Tibial nerve (tissue), 4 donors: ENCODE measurements at regions not wholly inside any gene's neighbourhood (a gene's known extent, or its start where the extent isn't known, plus 50 kb on each side); places are given as distances from the start of the nearest gene placed in this dataset. TPM values are rescaled to one million over a fixed set of nuclear protein-coding genes. Genes with fewer than 3 reads are reported as not detected.

Source experiments
- DNase-seq, 2 donors: peaks; one replicate each; pipeline ENCODE4 v3.0.0-alpha.2; 2019; ENCODE audit warnings: low spot score in 2 of 2
- H3K27ac ChIP-seq, 4 donors: fragments of 200-600 bp; sonication (generic) in 3 of 4; one replicate each; pipeline ENCODE4 v1.5.1; 2017 to 2019; ENCODE audit warnings: mild to moderate bottlenecking in 1 of 4
- H3K27me3 ChIP-seq, 2 donors: fragments of 200-600 bp; sonication (generic) in 1 of 2; one replicate each; pipeline versions ENCODE4 v1.5.1 to v1.6.0; 2017 to 2019
- H3K36me3 ChIP-seq, 3 donors: fragments of 200-600 bp; sonication (generic); one replicate each; pipeline ENCODE4 v1.5.1; 2018 to 2019
- H3K4me1 ChIP-seq, 4 donors: fragments of 200-600 bp; sonication (generic) in 3 of 4; one replicate each; pipeline ENCODE4 v1.5.1; 2017 to 2019
- H3K4me3 ChIP-seq, 4 donors: fragments of 200-600 bp; sonication (generic) in 3 of 4; one replicate each; pipeline ENCODE4 v1.5.1; 2017 to 2019; ENCODE audit warnings: mild to moderate bottlenecking in 1 of 4, moderate library complexity in 1 of 4
- H3K9me3 ChIP-seq, 4 donors: fragments of 200-600 bp; sonication (generic) in 3 of 4; one replicate each; pipeline ENCODE4 v1.5.1; 2017 to 2019
- EP300 ChIP-seq, 2 donors: sonication (generic); formaldehyde crosslinking; IDR thresholded peaks; one replicate each; pipeline ENCODE4 v1.6.1; 2017; ENCODE audit warnings: antibody characterized with exemption in 2 of 2, mild to moderate bottlenecking in 1 of 2
- POLR2A ChIP-seq, 2 donors: fragments of 450-650 bp; IDR thresholded peaks; one replicate each; pipeline ENCODE4 v1.6.1; 2017; ENCODE audit warnings: antibody characterized with exemption in 2 of 2, mild to moderate bottlenecking in 2 of 2, moderate library complexity in 2 of 2
- WGBS, 2 donors: methylation state at CpG; one replicate each; pipeline ENCODE4 v1.1.5; 2018; 5-methylcytosine and 5-hydroxymethylcytosine counted together
- small RNA-seq: library from RNA; depleted of rRNA; stranded (forward); fragments of <200 nt; gene quantifications from one replicate; pipeline ENCODE3, GENCODE V24; 2016
- TF ChIP-seq, protein P1 (sequence below), 5 experiments: fragments of 200-600 bp in 3 of 5; fragments of 450-650 bp in 2 of 5; sonication (generic) in 3 of 5; IDR thresholded peaks; one replicate each; pipeline ENCODE4 v1.5.1; 2016 to 2019; ENCODE audit warnings: antibody characterized with exemption in 5 of 5, mild to moderate bottlenecking in 3 of 5, moderate library complexity in 2 of 5

DNA sequence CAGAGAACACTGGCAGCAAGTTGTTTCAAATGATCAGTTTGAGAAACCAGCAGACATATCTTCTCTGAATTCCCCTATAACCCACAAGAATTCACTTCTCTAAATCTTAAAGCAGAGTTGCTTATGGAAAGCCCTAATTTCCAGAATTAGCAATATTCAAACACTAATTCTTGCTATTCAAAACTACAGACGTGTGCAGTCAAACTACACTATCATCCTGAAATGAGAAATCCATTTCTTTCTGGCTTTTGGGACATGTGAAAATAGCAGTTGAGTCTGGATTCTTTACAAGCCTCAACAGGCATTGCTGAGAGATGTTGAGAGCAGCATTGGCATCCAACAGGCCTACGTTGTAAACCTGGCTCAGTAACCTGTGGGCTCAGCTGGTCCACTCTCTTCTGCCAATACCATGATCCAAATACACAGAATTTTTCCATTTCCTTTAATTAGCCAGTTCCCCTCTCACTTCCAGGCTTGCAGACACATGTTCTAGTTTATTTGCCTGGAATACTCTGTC, 74.6 kb upstream of the TMTC1 start:
- no peaks in the 10 kb centered on the region for H3K27me3 ChIP-seq
- TF ChIP-seq EP300 (IDR thresholded peaks at IDR 0.05) = peak in 1 of 2 donors; percentile 13
- TF ChIP-seq, protein P1, sequence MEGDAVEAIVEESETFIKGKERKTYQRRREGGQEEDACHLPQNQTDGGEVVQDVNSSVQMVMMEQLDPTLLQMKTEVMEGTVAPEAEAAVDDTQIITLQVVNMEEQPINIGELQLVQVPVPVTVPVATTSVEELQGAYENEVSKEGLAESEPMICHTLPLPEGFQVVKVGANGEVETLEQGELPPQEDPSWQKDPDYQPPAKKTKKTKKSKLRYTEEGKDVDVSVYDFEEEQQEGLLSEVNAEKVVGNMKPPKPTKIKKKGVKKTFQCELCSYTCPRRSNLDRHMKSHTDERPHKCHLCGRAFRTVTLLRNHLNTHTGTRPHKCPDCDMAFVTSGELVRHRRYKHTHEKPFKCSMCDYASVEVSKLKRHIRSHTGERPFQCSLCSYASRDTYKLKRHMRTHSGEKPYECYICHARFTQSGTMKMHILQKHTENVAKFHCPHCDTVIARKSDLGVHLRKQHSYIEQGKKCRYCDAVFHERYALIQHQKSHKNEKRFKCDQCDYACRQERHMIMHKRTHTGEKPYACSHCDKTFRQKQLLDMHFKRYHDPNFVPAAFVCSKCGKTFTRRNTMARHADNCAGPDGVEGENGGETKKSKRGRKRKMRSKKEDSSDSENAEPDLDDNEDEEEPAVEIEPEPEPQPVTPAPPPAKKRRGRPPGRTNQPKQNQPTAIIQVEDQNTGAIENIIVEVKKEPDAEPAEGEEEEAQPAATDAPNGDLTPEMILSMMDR (IDR thresholded peaks at IDR 0.05) = no peak
- 56 to 59% methylated on average over 2 of the region's 2 CpGs for WGBS, 2 donors
- no peak overlapping the region for H3K4me3 ChIP-seq
- no peaks in the 10 kb centered on the region for H3K4me1 ChIP-seq
- no peak for DNase-seq
- H3K36me3 ChIP-seq = no peaks in the 10 kb centered on the region
- H3K9me3 ChIP-seq = no peaks in the 10 kb centered on the region
- H3K27ac ChIP-seq = no peak overlapping the region

DNA sequence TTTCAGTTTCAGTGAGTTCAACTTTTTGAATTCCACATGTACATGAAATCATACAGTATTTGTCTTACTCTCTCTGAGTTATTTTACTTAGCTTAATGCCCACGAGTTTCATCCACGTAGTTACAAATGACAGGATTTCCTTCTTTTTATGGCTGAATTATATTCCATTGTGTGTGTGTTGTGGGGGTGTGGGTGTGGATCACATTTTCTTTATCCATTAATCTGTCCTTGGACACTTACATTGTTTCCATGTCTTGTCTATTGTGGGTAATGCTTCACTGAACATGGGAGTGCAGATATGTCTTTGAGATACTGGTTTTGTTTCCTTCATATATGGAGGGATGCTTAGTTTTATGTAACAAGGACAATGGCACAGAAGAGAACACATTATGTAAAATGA, 63.5 kb upstream of the TMTC1 start:
- H3K27ac ChIP-seq = no peak overlapping the region
- no peaks in the 10 kb centered on the region for H3K27me3 ChIP-seq
- H3K36me3 ChIP-seq = no peaks in the 10 kb centered on the region
- WGBS, 2 donors = 66 to 72% methylated on average over 2 of the region's 2 CpGs
- H3K9me3 ChIP-seq = peaks cover 0 to 8% (median 0%) of the 10 kb centered on the region in 4 donors
- no peak for DNase-seq
- no peaks in the 10 kb centered on the region for H3K4me1 ChIP-seq
- H3K4me3 ChIP-seq = no peak overlapping the region
- TF ChIP-seq EP300 (IDR thresholded peaks at IDR 0.05) = no peak
- no peak for TF ChIP-seq POLR2A (IDR thresholded peaks at IDR 0.05)
- TF ChIP-seq, protein P1 (IDR thresholded peaks at IDR 0.05) = no peak

DNA sequence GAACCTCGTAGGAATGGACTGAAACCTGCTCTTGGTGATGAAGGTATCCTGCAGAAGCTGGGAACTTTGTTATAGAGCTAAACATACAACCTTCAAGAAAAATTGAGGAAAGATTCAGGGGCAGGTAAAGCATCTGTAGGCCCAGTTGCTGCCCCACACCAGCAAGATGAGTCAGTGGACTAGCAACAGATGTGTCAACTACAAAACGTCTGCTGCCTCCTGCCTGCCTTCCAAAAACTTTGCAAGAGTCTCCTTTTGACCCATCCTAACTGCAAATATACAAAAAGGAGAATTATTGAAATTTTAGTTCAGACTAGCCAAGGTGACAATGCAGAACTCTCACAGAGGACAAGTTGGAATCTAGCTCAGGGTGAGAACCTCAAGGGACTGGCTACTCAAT, 60.9 kb upstream of the TMTC1 start:
- WGBS, 2 donors = 63 to 74% methylated on average over 2 of the region's 2 CpGs
- Histone ChIP-seq H3K27me3 (no peaks in the 10 kb centered on the region), H3K36me3 (no peaks in the 10 kb centered on the region), H3K4me1 (no peaks in the 10 kb centered on the region), H3K27ac (no peak overlapping the region), H3K4me3 (no peak overlapping the region), H3K9me3 (peaks cover 0 to 13% (median 0%) of the 10 kb centered on the region in 4 donors)
- TF ChIP-seq, protein P1 (IDR thresholded peaks at IDR 0.05) = no peak
- TF ChIP-seq POLR2A (IDR thresholded peaks at IDR 0.05) = no peak
- no peak for TF ChIP-seq EP300 (IDR thresholded peaks at IDR 0.05)
- no peak for DNase-seq

DNA sequence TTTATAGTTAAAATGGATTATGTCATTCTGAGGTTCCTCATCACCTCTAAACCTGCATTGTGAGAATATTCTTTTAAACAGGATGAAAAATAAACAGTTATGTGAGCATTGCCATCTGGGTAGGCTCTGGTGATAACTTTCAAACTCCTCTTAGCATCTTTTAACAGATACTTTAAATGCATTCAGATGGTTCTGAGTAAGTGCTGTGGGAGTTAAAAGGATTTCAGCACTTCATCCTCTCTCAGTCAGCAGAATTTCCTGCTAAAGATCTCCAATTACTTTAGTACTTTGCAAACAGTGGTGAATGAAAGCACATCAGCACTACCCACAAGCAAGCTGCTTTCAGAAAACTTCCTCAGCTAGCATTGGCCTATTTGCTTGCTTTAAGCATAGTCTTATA, 59.3 kb upstream of the TMTC1 start:
- TF ChIP-seq POLR2A (IDR thresholded peaks at IDR 0.05) = no peak
- TF ChIP-seq, protein P1 (IDR thresholded peaks at IDR 0.05) = no peak
- no peak for TF ChIP-seq EP300 (IDR thresholded peaks at IDR 0.05)
- no peaks in the 10 kb centered on the region for H3K27me3 ChIP-seq
- no peak for DNase-seq
- H3K4me3 ChIP-seq = no peak overlapping the region
- no peaks in the 10 kb centered on the region for H3K4me1 ChIP-seq
- no peak overlapping the region for H3K27ac ChIP-seq
- no peaks in the 10 kb centered on the region for H3K36me3 ChIP-seq
- H3K9me3 ChIP-seq = peaks cover 0 to 15% (median 0%) of the 10 kb centered on the region in 4 donors

DNA sequence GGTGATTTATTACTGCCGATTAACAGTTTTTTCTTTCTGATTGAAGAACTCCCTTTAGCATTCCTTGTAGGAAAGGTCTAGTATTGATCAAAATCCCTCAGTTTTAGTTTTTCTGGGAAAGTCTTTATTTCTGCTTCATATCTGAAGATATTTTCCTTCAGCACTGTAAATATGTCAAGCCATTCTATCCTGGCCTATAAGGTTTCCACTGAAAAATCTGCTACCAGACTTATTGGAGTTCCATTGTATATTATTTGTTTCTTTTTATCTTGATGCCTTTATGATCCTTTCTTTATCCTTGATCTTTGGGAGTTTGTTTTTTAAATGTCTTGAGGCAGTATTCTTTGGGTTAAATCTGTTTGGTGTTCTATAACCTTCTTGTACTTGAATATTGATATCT, 55.0 kb upstream of the TMTC1 start:
- 92% methylated on average over 1 of the region's 1 CpG for WGBS, 2 donors
- Histone ChIP-seq H3K9me3 (peaks cover 0 to 43% (median 0%) of the 10 kb centered on the region in 4 donors), H3K4me3 (no peak overlapping the region), H3K27ac (no peak overlapping the region), H3K4me1 (no peaks in the 10 kb centered on the region), H3K27me3 (no peaks in the 10 kb centered on the region), H3K36me3 (no peaks in the 10 kb centered on the region)
- no peak for DNase-seq
- TF ChIP-seq, protein P1 (IDR thresholded peaks at IDR 0.05) = no peak
- TF ChIP-seq EP300 (IDR thresholded peaks at IDR 0.05) = no peak
- TF ChIP-seq POLR2A (IDR thresholded peaks at IDR 0.05) = no peak

Small RNA genes lying in the stretch of these regions (small RNA-seq; reads per million reads assigned to genes)
- gene AC023511.2 (not detected), gene RNA5SP356 (not detected)
